BE2C (cell line): ENCODE measurements at regions not wholly inside any gene's neighbourhood (a gene's known extent, or its start where the extent isn't known, plus 50 kb on each side); places are given as distances from the start of the nearest gene placed in this dataset.
"Not testable (repeated sequence)": the region's sequence is repeated elsewhere in the genome, so short reads cannot be mapped to it uniquely, and the experiment has no call there.

Experiments used
- DNase-seq: peaks from one replicate; pipeline ENCODE4 v3.0.0-alpha.2; 2020
- H3K27me3 ChIP-seq: fragments of 250-450 bp; sonication (Bioruptor Pico); 2 replicates; pipeline ENCODE4 v1.5.1; 2020; ENCODE audit warnings: mild to moderate bottlenecking
- H3K36me3 ChIP-seq: fragments of 250-450 bp; sonication (Bioruptor Pico); 2 replicates; pipeline ENCODE4 v1.5.1; 2020; ENCODE audit warnings: mild to moderate bottlenecking
- H3K4me1 ChIP-seq: fragments of 250-450 bp; sonication (Bioruptor Pico); 2 replicates; pipeline ENCODE4 v1.5.1; 2020
- H3K4me3 ChIP-seq: 2 replicates; pipeline ENCODE4 v1.5.1; 2011; ENCODE audit warnings: low read depth, low read length
- H3K9me3 ChIP-seq: fragments of 250-450 bp; sonication (Bioruptor Pico); 2 replicates; pipeline ENCODE4 v1.5.1; 2020
- TF ChIP-seq, protein P1 (sequence below): IDR thresholded peaks from 2 replicates; pipeline ENCODE4 v1.5.1; 2012; ENCODE audit warnings: mild to moderate bottlenecking, low read depth, low read length

DNA sequence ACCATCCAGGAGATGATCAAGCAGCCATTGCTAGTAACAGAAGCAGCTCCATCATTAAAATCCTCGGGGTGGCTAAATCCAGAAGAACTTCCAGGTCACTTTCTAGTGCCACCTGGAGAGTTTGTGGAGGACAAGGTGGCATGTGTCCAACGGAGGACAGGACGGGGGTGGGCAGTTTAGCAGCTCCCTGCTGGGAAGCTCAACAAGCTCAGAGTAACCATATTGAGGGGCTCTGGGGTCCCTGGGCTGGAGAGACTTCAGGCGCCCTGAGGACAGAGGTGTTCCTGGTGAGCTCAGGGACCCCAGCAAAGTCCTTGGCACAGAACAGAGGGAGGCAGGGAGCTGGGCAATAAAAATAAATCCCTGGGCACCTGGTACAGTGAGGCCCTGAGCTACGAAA, 140.0 kb upstream of the FHL2 start:
- H3K4me3 ChIP-seq, result no peak overlapping the region
- TF ChIP-seq, protein P1, sequence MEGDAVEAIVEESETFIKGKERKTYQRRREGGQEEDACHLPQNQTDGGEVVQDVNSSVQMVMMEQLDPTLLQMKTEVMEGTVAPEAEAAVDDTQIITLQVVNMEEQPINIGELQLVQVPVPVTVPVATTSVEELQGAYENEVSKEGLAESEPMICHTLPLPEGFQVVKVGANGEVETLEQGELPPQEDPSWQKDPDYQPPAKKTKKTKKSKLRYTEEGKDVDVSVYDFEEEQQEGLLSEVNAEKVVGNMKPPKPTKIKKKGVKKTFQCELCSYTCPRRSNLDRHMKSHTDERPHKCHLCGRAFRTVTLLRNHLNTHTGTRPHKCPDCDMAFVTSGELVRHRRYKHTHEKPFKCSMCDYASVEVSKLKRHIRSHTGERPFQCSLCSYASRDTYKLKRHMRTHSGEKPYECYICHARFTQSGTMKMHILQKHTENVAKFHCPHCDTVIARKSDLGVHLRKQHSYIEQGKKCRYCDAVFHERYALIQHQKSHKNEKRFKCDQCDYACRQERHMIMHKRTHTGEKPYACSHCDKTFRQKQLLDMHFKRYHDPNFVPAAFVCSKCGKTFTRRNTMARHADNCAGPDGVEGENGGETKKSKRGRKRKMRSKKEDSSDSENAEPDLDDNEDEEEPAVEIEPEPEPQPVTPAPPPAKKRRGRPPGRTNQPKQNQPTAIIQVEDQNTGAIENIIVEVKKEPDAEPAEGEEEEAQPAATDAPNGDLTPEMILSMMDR, result no peak
- no peaks in the 10 kb centered on the region for H3K4me1 ChIP-seq
- H3K9me3 ChIP-seq, result no peaks in the 10 kb centered on the region
- H3K36me3 ChIP-seq, result no peaks in the 10 kb centered on the region
- no peaks in the 10 kb centered on the region for H3K27me3 ChIP-seq
- DNase-seq, result no peak

DNA sequence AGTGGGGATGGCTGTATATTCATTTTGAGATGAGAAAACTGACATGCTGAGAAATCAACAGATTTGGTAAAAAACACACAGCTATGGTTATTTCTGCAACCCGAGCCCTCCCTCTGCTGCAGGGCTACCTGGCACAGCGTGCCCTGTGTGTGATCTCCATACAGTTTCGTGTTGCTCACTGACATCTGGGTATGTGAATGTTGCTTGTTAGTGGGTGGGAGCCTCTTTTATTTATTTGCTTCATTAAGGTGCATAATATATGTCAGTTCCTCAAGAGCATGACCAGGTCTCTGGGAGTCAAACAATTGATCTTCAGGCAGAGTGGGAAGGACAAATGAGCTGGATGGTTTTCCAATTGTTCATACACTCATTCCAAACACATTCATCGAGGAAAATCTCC, 139.1 kb upstream of the FHL2 start:
- Histone ChIP-seq H3K27me3 (no peaks in the 10 kb centered on the region), H3K4me1 (no peaks in the 10 kb centered on the region), H3K4me3 (no peak overlapping the region), H3K36me3 (no peaks in the 10 kb centered on the region), H3K9me3 (no peaks in the 10 kb centered on the region)
- TF ChIP-seq, protein P1, result no peak
- DNase-seq, result no peak

DNA sequence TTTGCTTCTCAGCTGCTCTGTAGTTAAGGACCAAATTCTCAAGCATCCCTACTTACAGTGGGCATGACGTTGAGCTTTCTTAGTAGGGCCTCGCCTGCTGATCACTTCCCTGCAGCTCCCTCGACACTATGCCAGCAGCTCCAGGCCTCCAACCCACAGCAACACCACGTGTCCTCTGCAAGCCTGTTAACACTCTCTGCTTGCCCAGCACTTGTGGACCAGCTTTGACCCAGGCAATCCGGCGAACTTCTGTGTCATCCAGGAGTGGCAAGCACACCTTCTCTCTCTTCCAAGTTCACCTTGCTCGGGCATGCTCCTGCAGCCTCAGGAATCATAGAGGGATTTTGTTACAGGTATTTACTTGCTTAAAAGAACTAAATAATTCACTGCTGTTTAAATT, 138.6 kb upstream of the FHL2 start:
- Histone ChIP-seq H3K4me1 (no peaks in the 10 kb centered on the region), H3K9me3 (no peaks in the 10 kb centered on the region), H3K4me3 (no peak overlapping the region), H3K36me3 (no peaks in the 10 kb centered on the region), H3K27me3 (no peaks in the 10 kb centered on the region)
- TF ChIP-seq, protein P1, result no peak
- DNase-seq, result no peak

DNA sequence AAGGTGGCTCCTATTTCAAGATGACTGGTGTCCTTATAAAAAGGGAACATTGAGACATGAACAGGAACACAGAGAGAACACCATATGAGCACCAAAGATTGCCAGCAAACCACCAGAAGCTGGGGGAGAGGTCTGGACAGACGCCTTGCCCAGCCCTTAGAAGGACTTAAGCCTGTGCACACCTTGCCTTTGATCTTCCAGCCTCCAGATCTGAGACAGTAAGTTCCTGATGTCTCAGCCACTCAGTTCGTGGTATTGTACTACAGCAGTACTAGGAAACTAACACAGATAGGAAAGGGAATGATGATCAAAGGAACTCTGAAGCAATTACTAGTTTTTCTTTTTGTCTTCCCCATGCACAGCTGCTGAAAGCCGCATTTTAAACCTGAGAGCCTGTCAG, 137.3 kb upstream of the FHL2 start:
- H3K36me3 ChIP-seq, result no peaks in the 10 kb centered on the region
- no peak for DNase-seq
- no peaks in the 10 kb centered on the region for H3K27me3 ChIP-seq
- no peaks in the 10 kb centered on the region for H3K9me3 ChIP-seq
- H3K4me1 ChIP-seq, result no peaks in the 10 kb centered on the region
- TF ChIP-seq, protein P1, result no peak
- H3K4me3 ChIP-seq, result no peak overlapping the region

DNA sequence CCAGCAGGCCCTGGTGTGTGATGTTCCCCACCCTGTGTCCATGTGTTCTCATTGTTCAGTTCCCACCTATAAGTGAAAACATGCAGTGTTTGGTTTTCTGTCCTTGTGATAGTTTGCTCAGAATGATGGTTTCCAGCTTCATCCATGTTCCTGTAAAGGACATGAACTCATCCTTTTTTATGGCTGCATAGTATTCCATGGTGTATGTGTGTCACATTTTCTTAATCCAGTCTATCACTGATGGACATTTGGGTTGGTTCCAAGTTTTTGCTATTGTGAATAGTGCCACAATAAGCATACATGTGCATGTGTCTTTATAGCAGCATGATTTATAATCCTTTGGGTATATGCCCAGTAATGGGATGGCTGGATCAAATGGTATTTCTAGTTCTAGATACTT, 130.4 kb upstream of the FHL2 start:
- H3K9me3 ChIP-seq, H3K36me3 ChIP-seq, H3K4me1 ChIP-seq, H3K27me3 ChIP-seq, DNase-seq, H3K4me3 ChIP-seq: not testable (repeated sequence)

DNA sequence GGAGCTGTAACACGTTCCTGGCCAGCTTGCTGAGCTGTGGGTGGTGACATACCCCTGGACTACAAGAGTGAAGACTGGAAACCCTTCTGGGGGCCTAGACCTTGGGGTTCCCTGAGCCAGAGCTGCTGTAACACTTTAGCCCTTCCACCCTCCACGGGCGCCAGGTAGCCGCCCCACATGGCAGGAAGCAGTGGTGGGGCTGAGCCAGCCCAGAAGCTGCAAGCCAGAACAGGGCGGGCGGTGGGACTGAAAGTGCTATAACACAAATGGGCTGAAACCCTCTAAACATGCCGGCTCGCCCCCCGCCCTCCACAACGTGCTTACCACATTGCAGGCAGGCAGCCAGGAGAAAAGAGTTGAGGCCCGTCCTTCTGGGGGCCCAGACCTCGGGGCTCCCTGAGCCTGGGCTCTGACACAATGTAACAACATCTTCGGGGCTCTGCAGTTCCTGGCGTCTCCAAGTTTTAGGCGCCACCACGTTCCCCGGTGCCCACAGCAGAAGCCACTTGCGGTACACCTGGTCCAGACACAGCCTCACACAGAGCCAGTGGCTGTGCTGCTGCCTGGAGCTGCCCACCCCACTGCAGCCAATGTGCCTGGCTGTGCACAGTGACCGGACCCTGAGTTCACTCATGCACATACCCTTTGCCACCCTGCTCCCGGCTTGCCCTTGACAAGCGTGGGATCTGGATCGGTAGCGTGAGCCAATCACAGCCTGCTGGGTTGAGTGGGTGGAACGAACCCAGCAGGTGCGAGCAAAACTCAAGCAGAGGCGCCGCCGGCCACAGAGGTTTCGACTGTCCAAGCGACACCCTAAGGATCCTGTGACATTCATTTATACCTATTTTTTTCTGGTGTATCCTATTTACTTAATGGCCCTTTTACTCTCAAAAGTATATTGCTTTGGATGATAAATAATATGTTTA, 127.4 kb upstream of the FHL2 start:
- DNase-seq, result no peak
- TF ChIP-seq, protein P1, result no peak

More for the DNA sequence above, 127.4 kb upstream of the FHL2 start:
- Histone ChIP-seq H3K4me1 (no peaks in the 10 kb centered on the region), H3K9me3 (no peaks in the 10 kb centered on the region), H3K36me3 (no peaks in the 10 kb centered on the region), H3K27me3 (no peaks in the 10 kb centered on the region), H3K4me3 (no peak overlapping the region)
